Neural cell (in vitro differentiated cells): ENCODE measurements at regions not wholly inside any gene's neighbourhood (a gene's known extent, or its start where the extent isn't known, plus 50 kb on each side); places are given as distances from the start of the nearest gene placed in this dataset.

Experiments
- H2AFZ ChIP-seq: fragments of 200-600, 300-800 bp; sonication (generic), shearing (Covaris generic); 2 replicates; pipeline ENCODE4 v1.6.0; 2014; ENCODE audit warnings: low read depth, mild to moderate bottlenecking, antibody characterized with exemption, low read length, moderate library complexity
- H3F3A ChIP-seq: fragments of 200-600 bp; shearing (Covaris generic); 2 replicates; pipeline ENCODE4 v1.6.1; 2016; ENCODE audit warnings: mild to moderate bottlenecking, moderate library complexity, mixed read lengths, antibody characterized with exemption, low read length; ENCODE audit not compliant: insufficient read depth, poor library complexity, severe bottlenecking
- H3K27ac ChIP-seq: fragments of 200-600, 300-800 bp; sonication (generic), shearing (Covaris generic); 2 replicates; pipeline ENCODE4 v1.5.1; 2014; ENCODE audit warnings: mild to moderate bottlenecking, low read length, moderate library complexity
- H3K27me3 ChIP-seq: fragments of 300-800, 200-600 bp; sonication (generic), shearing (Covaris generic); 2 replicates; pipeline ENCODE4 v1.6.0; 2014; ENCODE audit warnings: mild to moderate bottlenecking, low read depth, low read length, moderate library complexity; ENCODE audit not compliant: insufficient read depth
- H3K36me3 ChIP-seq: fragments of 300-800, 200-600 bp; sonication (generic), shearing (Covaris generic); 2 replicates; pipeline ENCODE4 v1.5.1; 2014; ENCODE audit warnings: mild to moderate bottlenecking, antibody characterized with exemption, low read length, moderate library complexity; ENCODE audit not compliant: insufficient read depth
- H3K4me2 ChIP-seq: fragments of 300-800, 200-600 bp; sonication (generic), shearing (Covaris generic); 2 replicates; pipeline ENCODE4 v1.6.0; 2014; ENCODE audit warnings: mild to moderate bottlenecking, low read length
- H3K4me3 ChIP-seq: fragments of 300-800, 200-600 bp; sonication (generic), shearing (Covaris generic); 2 replicates; pipeline ENCODE4 v1.5.1; 2014; ENCODE audit warnings: mild to moderate bottlenecking, low read length, moderate library complexity
- H3K79me2 ChIP-seq: fragments of 200-600 bp; shearing (Covaris generic); replicated peaks from 2 replicates; pipeline ENCODE4 v1.6.0; 2014; ENCODE audit warnings: mild to moderate bottlenecking, low read length, moderate library complexity; ENCODE audit not compliant: insufficient read depth
- H3K9ac ChIP-seq: fragments of 300-800, 200-600 bp; sonication (generic), shearing (Covaris generic); 2 replicates; pipeline ENCODE4 v1.6.1; 2016; ENCODE audit warnings: mild to moderate bottlenecking, low read length, mixed read lengths
- H3K9me2 ChIP-seq: fragments of 200-600 bp; shearing (Covaris generic); 2 replicates; pipeline ENCODE4 v1.6.1; 2016; ENCODE audit warnings: mild to moderate bottlenecking, low read length, mixed read lengths; ENCODE audit not compliant: insufficient read depth
- H3K9me3 ChIP-seq: fragments of 200-600, 300-800 bp; sonication (generic), shearing (Covaris generic); 2 replicates; pipeline ENCODE4 v1.6.1; 2016; ENCODE audit warnings: mild to moderate bottlenecking, mixed run types, low read length, moderate library complexity, mixed read lengths
- H4K20me1 ChIP-seq: fragments of 200-600 bp; shearing (Covaris generic); 2 replicates; pipeline ENCODE4 v1.6.1; 2016; ENCODE audit warnings: mild to moderate bottlenecking, mixed run types; ENCODE audit not compliant: insufficient read depth
- CTCF ChIP-seq: fragments of 450-650 bp; IDR thresholded peaks from 2 replicates; pipeline ENCODE4 v1.5.1; 2014; ENCODE audit warnings: antibody characterized with exemption, mild to moderate bottlenecking, moderate library complexity; ENCODE audit not compliant: poor library complexity, severe bottlenecking
- EP300 ChIP-seq: fragments of 450-650 bp; conservative IDR thresholded peaks from 2 replicates; pipeline ENCODE4 v1.6.1; 2014; ENCODE audit warnings: antibody characterized with exemption, mild to moderate bottlenecking, moderate library complexity; ENCODE audit not compliant: poor library complexity, severe bottlenecking
- EZH2 ChIP-seq: fragments of 200-600, 300-800 bp; shearing (Covaris generic), sonication (generic); IDR thresholded peaks from 2 replicates; pipeline ENCODE4 v1.6.1; 2014; ENCODE audit warnings: antibody characterized with exemption, low read length, borderline replicate concordance, mild to moderate bottlenecking; ENCODE audit not compliant: insufficient read depth, poor library complexity, severe bottlenecking
- MXI1 ChIP-seq: fragments of 450-650 bp; conservative IDR thresholded peaks from 2 replicates; pipeline ENCODE4 v1.6.1; 2014; ENCODE audit warnings: antibody characterized with exemption, mild to moderate bottlenecking; ENCODE audit not compliant: poor library complexity, severe bottlenecking
- POLR2AphosphoS5 ChIP-seq: IDR thresholded peaks from 2 replicates; pipeline ENCODE4 v1.6.1; 2012
- RAD21 ChIP-seq: fragments of 450-650 bp; conservative IDR thresholded peaks from 2 replicates; pipeline ENCODE4 v1.6.1; 2014; ENCODE audit warnings: antibody characterized with exemption, mild to moderate bottlenecking, moderate library complexity
- REST ChIP-seq: IDR thresholded peaks from 2 replicates; pipeline ENCODE4 v1.6.1; 2012; ENCODE audit warnings: borderline replicate concordance
- SMC3 ChIP-seq: fragments of 450-650 bp; conservative IDR thresholded peaks from 2 replicates; pipeline ENCODE4 v1.6.1; 2014; ENCODE audit warnings: antibody characterized with exemption, mild to moderate bottlenecking, moderate library complexity; ENCODE audit not compliant: poor library complexity
- TAF1 ChIP-seq: IDR thresholded peaks from 2 replicates; pipeline ENCODE4 v1.6.1; 2012; ENCODE audit warnings: low read depth

GRCh38 chr15:95930659-95931375 is 399.7 kb upstream of the NR2F2 start:
- no peak overlapping the region for H3K4me3 ChIP-seq
- no peaks in the 10 kb centered on the region for H3F3A ChIP-seq
- no peak for TF ChIP-seq MXI1
- no peak for TF ChIP-seq POLR2AphosphoS5
- no peak for TF ChIP-seq SMC3
- TF ChIP-seq RAD21, result no peak
- TF ChIP-seq EZH2, result no peak
- TF ChIP-seq CTCF, result no peak
- no peak for TF ChIP-seq REST
- H3K4me2 ChIP-seq, result no peak overlapping the region
- H3K9me2 ChIP-seq, result no peaks in the 10 kb centered on the region
- no peak overlapping the region for H2AFZ ChIP-seq
- H3K9ac ChIP-seq, result no peak overlapping the region
- no peak overlapping the region for H3K27ac ChIP-seq
- H3K9me3 ChIP-seq, result no peaks in the 10 kb centered on the region
- H3K27me3 ChIP-seq, result no peaks in the 10 kb centered on the region
- H3K36me3 ChIP-seq, result no peaks in the 10 kb centered on the region
- H3K79me2 ChIP-seq, result no peaks in the 10 kb centered on the region
- no peaks in the 10 kb centered on the region for H4K20me1 ChIP-seq

GRCh38 chr15:95931619-95932018 is 398.9 kb upstream of the NR2F2 start:
- Histone ChIP-seq H3K27ac (no peak overlapping the region), H3K9me2 (no peaks in the 10 kb centered on the region), H3K9ac (no peak overlapping the region), H3K36me3 (no peaks in the 10 kb centered on the region), H3K4me2 (no peak overlapping the region), H3K79me2 (no peaks in the 10 kb centered on the region), H3K27me3 (no peaks in the 10 kb centered on the region), H2AFZ (no peak overlapping the region), H3K4me3 (no peak overlapping the region), H3F3A (no peaks in the 10 kb centered on the region), H4K20me1 (no peaks in the 10 kb centered on the region), H3K9me3 (no peaks in the 10 kb centered on the region)
- TF ChIP-seq TAF1, result no peak

- H3K9me2 ChIP-seq, result no peaks in the 10 kb centered on the region
- H4K20me1 ChIP-seq, result no peaks in the 10 kb centered on the region
- H3K79me2 ChIP-seq, result no peaks in the 10 kb centered on the region
- H3K9ac ChIP-seq, result no peak overlapping the region
- no peak overlapping the region for H3K4me2 ChIP-seq
- H3K27ac ChIP-seq, result no peak overlapping the region
- no peaks in the 10 kb centered on the region for H3K36me3 ChIP-seq
- H3F3A ChIP-seq, result no peaks in the 10 kb centered on the region
- H3K9me3 ChIP-seq, result no peaks in the 10 kb centered on the region
- H3K4me3 ChIP-seq, result no peak overlapping the region
- TF ChIP-seq SMC3 (no peak), EP300 (no peak), EZH2 (no peak), POLR2AphosphoS5 (no peak), REST (no peak), MXI1 (no peak), TAF1 (no peak), CTCF (no peak), RAD21 (no peak)
- H3K27me3 ChIP-seq, result no peaks in the 10 kb centered on the region
- no peak overlapping the region for H2AFZ ChIP-seq
Observed at GRCh38 chr15:95932141-95932540, 398.4 kb upstream of the NR2F2 start.
